Testis (tissue), 2 donors: ENCODE measurements at regions not wholly inside any gene's neighbourhood (a gene's known extent, or its start where the extent isn't known, plus 50 kb on each side); places are given as distances from the start of the nearest gene placed in this dataset.
"Not testable (repeated sequence)": the region's sequence is repeated elsewhere in the genome, so short reads cannot be mapped to it uniquely, and the experiment has no call there.

ENCODE experiments used
- DNase-seq: peaks from one replicate; pipeline ENCODE4 v3.0.0-alpha.2; 2019
- H3K27ac ChIP-seq, 2 donors: fragments of 200-600 bp; sonication (generic); one replicate each; pipeline ENCODE4 v1.5.1; 2019
- H3K27me3 ChIP-seq: fragments of 200-600 bp; sonication (generic); one replicate; pipeline ENCODE4 v1.5.1; 2019
- H3K36me3 ChIP-seq: fragments of 200-600 bp; sonication (generic); one replicate; pipeline ENCODE4 v1.5.1; 2017; ENCODE audit warnings: low read depth; ENCODE audit errors: missing control alignments
- H3K4me1 ChIP-seq: fragments of 200-600 bp; sonication (generic); one replicate; pipeline ENCODE4 v1.5.1; 2019
- H3K4me3 ChIP-seq, 2 donors: fragments of 200-600 bp; sonication (generic); one replicate each; pipeline ENCODE4 v1.5.1; 2017 to 2019
- H3K9me3 ChIP-seq: fragments of 200-600 bp; sonication (generic); one replicate; pipeline ENCODE4 v1.5.1; 2017
- CTCF ChIP-seq, 3 experiments: fragments of 450-650 bp in 2 of 3; fragments of 200-600 bp in 1 of 3; sonication (generic) in 1 of 3; IDR thresholded peaks; one replicate each; pipeline ENCODE4 v1.5.1; 2016 to 2019; ENCODE audit warnings: antibody characterized with exemption in 3 of 3, mild to moderate bottlenecking in 2 of 3, moderate library complexity in 1 of 3
- POLR2A ChIP-seq: fragments of 450-650 bp; IDR thresholded peaks from one replicate; pipeline ENCODE4 v1.6.1; 2017; ENCODE audit warnings: antibody characterized with exemption, mild to moderate bottlenecking, moderate library complexity
- WGBS, 2 donors: methylation state at CpG; one replicate each; pipeline ENCODE4 v1.1.5; 2018; 5-methylcytosine and 5-hydroxymethylcytosine counted together
- intact Hi-C: fragments of 100-400 bp; cut with DNase I; formaldehyde crosslinking; loops from one replicate; pipeline ENCODE4 v1.15.1; 2023; ENCODE audit warnings: low total_unique reads

- no peaks in the 10 kb centered on the region for H3K9me3 ChIP-seq
- peaks cover 8% of the 10 kb centered on the region for H3K4me1 ChIP-seq
- no peaks in the 10 kb centered on the region for H3K36me3 ChIP-seq
- H3K27me3 ChIP-seq, result no peaks in the 10 kb centered on the region
- H3K27ac ChIP-seq, result no peak overlapping the region
- intact Hi-C loops, result no loop called here
- H3K4me3 ChIP-seq, result no peak overlapping the region
- no peak for DNase-seq
- TF ChIP-seq POLR2A (no peak), CTCF (IDR thresholded peaks at IDR 0.05) (no peak)
- WGBS, 2 donors, result 64 to 94% methylated on average over 1 of the region's 1 CpG
These were observed 132.3 kb upstream of the CDH11 start for GRCh38 chr16:65254144-65254543.

- Histone ChIP-seq H3K27me3 (no peaks in the 10 kb centered on the region), H3K4me1 (peaks cover 8% of the 10 kb centered on the region), H3K36me3 (no peaks in the 10 kb centered on the region), H3K27ac (peak overlapping the region in 1 of 2 donors; percentile 20), H3K4me3 (no peak overlapping the region), H3K9me3 (no peaks in the 10 kb centered on the region)
- DNase-seq, result peak; percentile 85
- no peak for TF ChIP-seq POLR2A
- no peak for TF ChIP-seq CTCF (IDR thresholded peaks at IDR 0.05)
- intact Hi-C loops, result no loop called here
- 33 to 49% methylated on average over 7 to 8 of the region's 8 CpGs for WGBS, 2 donors
These were observed 127.9 kb upstream of the CDH11 start for GRCh38 chr16:65249768-65250167.

GRCh38 chr16:65244787-65245186 lies 122.9 kb upstream of the CDH11 start:
- H3K9me3 ChIP-seq, result no peaks in the 10 kb centered on the region
- H3K27me3 ChIP-seq, result no peaks in the 10 kb centered on the region
- H3K4me1 ChIP-seq, result peaks cover under 1% of the 10 kb centered on the region
- intact Hi-C loops, result no loop called here
- no peak overlapping the region for H3K27ac ChIP-seq
- DNase-seq, result no peak
- H3K36me3 ChIP-seq, result no peaks in the 10 kb centered on the region
- H3K4me3 ChIP-seq, result no peak overlapping the region
- no peak for TF ChIP-seq POLR2A
- 83 to 87% methylated on average over 2 of the region's 2 CpGs for WGBS, 2 donors

GRCh38 chr16:65235339-65236177 lies 113.7 kb upstream of the CDH11 start:
- Histone ChIP-seq H3K4me3 (no peak overlapping the region), H3K27me3 (no peaks in the 10 kb centered on the region), H3K9me3 (no peaks in the 10 kb centered on the region), H3K27ac (no peak overlapping the region), H3K36me3 (no peaks in the 10 kb centered on the region), H3K4me1 (no peaks in the 10 kb centered on the region)
- no peak for TF ChIP-seq CTCF (IDR thresholded peaks at IDR 0.05)
- no peak for TF ChIP-seq POLR2A
- 89 to 90% methylated on average over 9 of the region's 9 CpGs for WGBS, 2 donors
- DNase-seq, result no peak
- intact Hi-C loops, result no loop called here

- H3K27ac ChIP-seq, DNase-seq, H3K27me3 ChIP-seq, H3K4me1 ChIP-seq, H3K4me3 ChIP-seq, H3K9me3 ChIP-seq, H3K36me3 ChIP-seq, intact Hi-C loops: not testable (repeated sequence)
- WGBS, 2 donors, result 89 to 94% methylated on average over 16 of the region's 16 CpGs
These were observed 113.0 kb upstream of the CDH11 start for GRCh38 chr16:65234721-65235320.
